ENCODE measurements at regions not wholly inside any gene's neighbourhood (a gene's known extent, or its start where the extent isn't known, plus 50 kb on each side); places are given as distances from the start of the nearest gene placed in this dataset.

GRCh38 chr14:101365329-101366158 lies 195.8 kb upstream of the DIO3 start:
- TF ChIP-seq CTCF (IDR thresholded peaks at IDR 0.05; ENCODE audit: low read depth, low read length, missing control alignments), result no peak
- H3K4me3 ChIP-seq (replicated peaks; ENCODE audit: low read depth, low read length), result no peak overlapping the region
- DNase-seq (ENCODE audit: extremely low read depth, low read depth), result no peak

GRCh38 chr14:101367421-101368261 lies 193.7 kb upstream of the DIO3 start:
- TF ChIP-seq CTCF (IDR thresholded peaks at IDR 0.05; ENCODE audit: low read depth, low read length, missing control alignments), result no peak
- H3K4me3 ChIP-seq (replicated peaks; ENCODE audit: low read depth, low read length), result no peak overlapping the region
- DNase-seq (ENCODE audit: extremely low read depth, low read depth), result no peak

GRCh38 chr14:101368629-101369028 lies 192.7 kb upstream of the DIO3 start:
- no peak for DNase-seq (ENCODE audit: extremely low read depth, low read depth)
- no peak for TF ChIP-seq CTCF (IDR thresholded peaks at IDR 0.05; ENCODE audit: low read depth, low read length, missing control alignments)
- no peak overlapping the region for H3K4me3 ChIP-seq (replicated peaks; ENCODE audit: low read depth, low read length)

- H3K4me3 ChIP-seq (replicated peaks; ENCODE audit: low read depth, low read length), result no peak overlapping the region
- no peak for TF ChIP-seq CTCF (IDR thresholded peaks at IDR 0.05; ENCODE audit: low read depth, low read length, missing control alignments)
- no peak for DNase-seq (ENCODE audit: extremely low read depth, low read depth)
Measured at GRCh38 chr14:101369194-101369915, 191.9 kb upstream of the DIO3 start.

- TF ChIP-seq CTCF (IDR thresholded peaks at IDR 0.05; ENCODE audit: low read depth, low read length, missing control alignments), result no peak
- DNase-seq (ENCODE audit: extremely low read depth, low read depth), result no peak
- no peak overlapping the region for H3K4me3 ChIP-seq (replicated peaks; ENCODE audit: low read depth, low read length)
Measured at GRCh38 chr14:101369916-101370592, 191.2 kb upstream of the DIO3 start.

All from HFF-Myc (cell line).